Activated CD4-positive, alpha-beta T cell treated with anti-CD3 and anti-CD28 coated beads for 36 hours (primary cell): ENCODE measurements at regions not wholly inside any gene's neighbourhood (a gene's known extent, or its start where the extent isn't known, plus 50 kb on each side); places are given as distances from the start of the nearest gene placed in this dataset.

Source experiments
- ATAC-seq: fragments of 200-7000 bp; cut with Tn5 transposase; one replicate; pipeline ENCODE4 v1.10.0; 2021; ENCODE audit warnings: mild to moderate bottlenecking, moderate library complexity
- CTCF ChIA-PET: fragments of 350-600 bp; sonication (Branson Sonifier 250); formaldehyde crosslinking; loops from one replicate; lab custom pipeline; 2021; ENCODE audit warnings: antibody characterized with exemption; lab: Charles Lee
- POLR2A ChIA-PET: fragments of 350-600 bp; sonication (Branson Sonifier 250); formaldehyde crosslinking; loops from one replicate; lab custom pipeline; 2021; ENCODE audit warnings: antibody characterized with exemption, inconsistent platforms; lab: Charles Lee
- DNase-seq: peaks from one replicate; pipeline ENCODE4 v3.0.0-alpha.2; 2020
- H3K27ac Mint-ChIP-seq: one replicate; pipeline ENCODE4 v1.8.0; 2021; ENCODE audit warnings: mixed read lengths
- H3K27me3 Mint-ChIP-seq: one replicate; pipeline ENCODE4 v1.8.0; 2021; ENCODE audit warnings: mixed read lengths
- H3K36me3 Mint-ChIP-seq: one replicate; pipeline ENCODE4 v1.8.0; 2021; ENCODE audit warnings: low read depth, mixed read lengths
- H3K4me1 Mint-ChIP-seq: one replicate; pipeline ENCODE4 v1.8.0; 2021; ENCODE audit warnings: mixed read lengths
- H3K4me3 Mint-ChIP-seq: one replicate; pipeline ENCODE4 v1.8.0; 2021; ENCODE audit warnings: mild to moderate bottlenecking, moderate library complexity, mixed read lengths
- H3K9me3 Mint-ChIP-seq: one replicate; pipeline ENCODE4 v1.8.0; 2021; ENCODE audit warnings: low read depth, mixed read lengths
- intact Hi-C, 2 experiments: fragments of 100-400 bp; cut with DNase I in 1 of 2; cut with micrococcal nuclease in 1 of 2; formaldehyde crosslinking; loops; one replicate each; pipeline versions ENCODE4 v1.14.2 to v1.15.1; 2022 to 2024; cut with DNase I, micrococcal nuclease

DNA sequence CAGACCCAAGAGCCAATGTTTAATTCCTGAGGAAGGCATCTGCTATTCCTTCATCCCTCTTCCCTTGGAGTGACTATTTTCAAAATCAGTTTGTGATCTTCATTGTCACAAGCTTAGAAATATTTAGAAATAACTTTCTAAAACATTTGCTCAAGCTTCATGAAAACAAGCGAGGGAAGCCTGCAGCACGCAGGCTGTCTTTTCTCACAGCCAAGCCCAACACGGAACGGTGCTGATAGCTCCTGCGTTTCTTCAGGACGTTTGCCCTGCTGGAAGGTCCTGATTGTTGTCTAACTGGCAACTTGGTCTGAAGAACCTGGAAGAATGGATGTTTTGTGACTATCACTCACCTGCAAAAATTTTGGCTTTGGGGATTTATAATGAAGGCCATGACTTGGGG is 152.5 kb downstream of the FGF9 start:
- no peak overlapping the region for H3K27ac Mint-ChIP-seq
- ChIA-PET CTCF (interaction anchor here (0.8 kb wide), 1 partner anchor 31 kb away, joined by 5 read pairs; no protein-coding TSS in a partner anchor), POLR2A (no interaction called here)
- H3K4me3 Mint-ChIP-seq = no peak overlapping the region
- intact Hi-C loops = no loop called here
- no peaks in the 10 kb centered on the region for H3K4me1 Mint-ChIP-seq
- ATAC-seq = no peak
- no peaks in the 10 kb centered on the region for H3K36me3 Mint-ChIP-seq
- no peaks in the 10 kb centered on the region for H3K27me3 Mint-ChIP-seq
- no peak for DNase-seq
- no peaks in the 10 kb centered on the region for H3K9me3 Mint-ChIP-seq

DNA sequence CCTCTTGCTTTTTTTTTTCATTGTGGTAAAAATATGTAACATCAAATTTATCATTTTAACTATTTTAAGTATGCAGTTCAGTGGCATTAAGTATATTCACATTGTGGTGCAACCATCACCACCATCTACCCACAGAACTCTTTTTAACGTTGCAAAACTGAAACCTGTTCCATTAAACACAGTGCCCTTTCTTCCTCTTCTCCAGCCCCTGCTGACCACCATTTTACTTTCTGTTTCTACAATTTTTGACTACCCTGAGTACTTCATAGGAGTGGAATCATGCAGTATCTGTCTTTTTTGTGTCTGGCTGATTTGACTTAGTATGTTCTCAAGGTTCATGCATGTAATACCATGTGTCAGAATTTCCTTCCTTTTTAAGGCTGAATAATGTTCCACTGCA is 153.1 kb downstream of the FGF9 start:
- Mint-ChIP-seq H3K4me1 (no peaks in the 10 kb centered on the region), H3K4me3 (no peak overlapping the region), H3K36me3 (no peaks in the 10 kb centered on the region), H3K27me3 (no peaks in the 10 kb centered on the region), H3K27ac (no peak overlapping the region), H3K9me3 (no peaks in the 10 kb centered on the region)
- CTCF ChIA-PET = no interaction called here
- POLR2A ChIA-PET = no interaction called here
- intact Hi-C loops = no loop called here
- no peak for ATAC-seq
- DNase-seq = no peak

DNA sequence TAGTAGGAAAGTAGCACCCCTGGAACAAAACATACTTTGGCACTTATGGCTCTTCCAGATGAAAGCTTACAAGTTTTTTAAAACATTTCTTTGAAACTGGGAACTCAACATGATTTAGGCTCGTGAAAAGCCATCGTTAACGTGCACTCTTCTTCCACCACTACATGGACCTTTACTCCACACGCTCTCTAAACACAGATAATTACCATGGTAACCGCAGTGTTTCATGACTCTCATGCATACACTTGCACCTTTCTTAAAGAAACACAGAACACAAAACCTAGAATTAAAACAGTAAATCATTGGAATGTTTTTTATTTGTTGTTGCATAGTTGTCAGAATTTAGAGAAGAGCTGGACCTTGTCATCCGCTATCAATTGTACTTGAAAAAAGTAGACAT is 154.3 kb downstream of the FGF9 start:
- ChIA-PET POLR2A (no interaction called here), CTCF (no interaction called here)
- H3K27ac Mint-ChIP-seq = no peak overlapping the region
- H3K27me3 Mint-ChIP-seq = peaks cover 2% of the 10 kb centered on the region
- no peaks in the 10 kb centered on the region for H3K36me3 Mint-ChIP-seq
- H3K4me1 Mint-ChIP-seq = no peaks in the 10 kb centered on the region
- intact Hi-C loops = no loop called here
- DNase-seq = no peak
- H3K9me3 Mint-ChIP-seq = no peaks in the 10 kb centered on the region
- H3K4me3 Mint-ChIP-seq = no peak overlapping the region
- no peak for ATAC-seq

DNA sequence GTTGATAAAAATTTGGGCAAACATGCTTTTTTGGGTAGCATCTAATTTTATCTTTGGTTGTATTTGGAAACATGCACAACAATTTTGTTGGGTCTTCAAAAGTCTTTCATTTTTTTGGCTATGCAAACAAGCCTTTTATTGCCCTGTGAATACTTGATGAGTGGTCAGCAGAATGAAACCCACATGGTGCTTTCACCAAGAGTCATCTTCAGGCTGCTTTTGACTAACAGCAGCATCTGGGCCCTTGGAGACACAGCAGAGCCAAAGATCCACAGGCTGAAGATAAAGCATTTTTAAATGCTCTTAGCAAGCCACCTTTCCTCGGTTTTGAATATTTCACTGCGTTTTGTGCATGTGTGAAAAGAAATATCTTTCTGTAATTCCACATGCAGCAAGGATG is 154.9 kb downstream of the FGF9 start:
- CTCF ChIA-PET = no interaction called here
- Mint-ChIP-seq H3K9me3 (no peaks in the 10 kb centered on the region), H3K27me3 (peaks cover 2% of the 10 kb centered on the region), H3K36me3 (no peaks in the 10 kb centered on the region), H3K4me1 (no peaks in the 10 kb centered on the region), H3K4me3 (no peak overlapping the region), H3K27ac (no peak overlapping the region)
- POLR2A ChIA-PET = no interaction called here
- intact Hi-C loops = no loop called here
- no peak for ATAC-seq
- no peak for DNase-seq

DNA sequence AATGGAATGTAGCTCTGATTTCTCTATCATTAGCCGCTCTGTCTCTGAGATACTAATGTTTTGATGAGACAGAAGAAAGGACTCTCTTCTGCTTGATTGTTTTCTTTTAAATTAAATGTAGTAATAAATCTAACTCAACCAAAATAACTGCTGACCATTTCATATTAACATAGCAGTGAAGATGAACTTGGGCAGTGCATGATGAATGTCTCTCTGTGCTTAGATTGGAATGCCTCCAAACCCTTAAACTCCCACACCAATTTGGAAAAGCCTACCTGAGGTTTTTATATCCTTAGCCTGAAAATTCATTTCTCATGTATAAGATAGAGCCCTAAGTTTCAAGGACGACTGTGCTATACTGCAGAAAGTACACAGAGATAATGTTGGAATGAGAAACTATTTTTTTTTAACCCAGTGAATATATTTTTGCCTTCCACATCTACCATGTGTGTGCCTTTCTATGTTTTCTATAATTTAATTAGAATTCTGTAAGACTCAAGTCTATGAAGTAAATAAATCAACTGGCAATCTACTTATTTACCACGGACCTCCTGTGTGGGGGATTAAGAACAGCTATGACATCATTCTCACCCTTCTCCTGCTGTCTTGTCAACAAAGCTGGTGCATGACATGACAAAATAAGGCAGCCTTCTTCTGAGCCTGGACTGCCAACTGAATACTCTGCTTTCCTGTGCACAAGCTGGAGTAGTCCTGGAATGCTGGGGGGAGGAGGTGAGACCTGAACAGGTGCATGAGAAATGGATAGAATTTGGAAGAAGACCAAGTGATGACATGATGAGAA is 155.5 kb downstream of the FGF9 start:
- intact Hi-C loops = no loop called here
- ChIA-PET CTCF (no interaction called here), POLR2A (no interaction called here)
- peaks cover 2% of the 10 kb centered on the region for H3K27me3 Mint-ChIP-seq
- DNase-seq = no peak
- H3K27ac Mint-ChIP-seq = no peak overlapping the region
- no peaks in the 10 kb centered on the region for H3K9me3 Mint-ChIP-seq
- no peak overlapping the region for H3K4me3 Mint-ChIP-seq
- H3K36me3 Mint-ChIP-seq = no peaks in the 10 kb centered on the region
- no peak for ATAC-seq
- H3K4me1 Mint-ChIP-seq = no peaks in the 10 kb centered on the region

DNA sequence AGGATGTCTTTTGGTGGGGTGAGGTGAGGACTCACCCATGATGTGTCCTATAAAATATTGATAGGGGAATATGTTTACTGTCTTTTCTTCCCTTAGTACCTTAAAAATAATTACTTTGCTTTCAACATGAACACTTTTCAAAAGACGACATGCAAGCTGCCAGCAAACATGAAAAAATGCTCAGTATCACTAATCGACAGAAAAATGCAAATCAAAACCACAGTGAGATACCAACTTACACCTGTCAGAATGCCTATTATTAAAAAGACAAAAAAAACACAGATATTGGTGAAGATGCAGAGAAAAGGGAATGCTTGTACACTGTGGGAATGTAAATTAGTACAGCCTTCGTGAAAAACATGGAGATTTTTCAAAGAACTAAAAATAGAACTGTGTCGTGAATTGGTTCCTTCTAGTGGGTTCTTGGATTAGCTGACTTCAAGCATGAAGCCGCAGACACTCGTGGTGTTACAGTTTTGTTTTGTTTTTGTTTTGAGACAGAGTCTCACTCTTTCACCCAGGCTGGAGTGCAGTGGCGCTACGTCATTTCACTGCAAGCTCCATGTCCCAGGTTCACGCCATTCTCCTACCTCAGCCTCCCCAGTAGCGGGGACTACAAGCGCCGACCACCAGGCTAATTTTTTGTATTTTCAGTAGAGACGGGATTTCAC is 160.9 kb downstream of the FGF9 start:
- intact Hi-C loops = no loop called here
- ChIA-PET CTCF (no interaction called here), POLR2A (no interaction called here)
- H3K36me3 Mint-ChIP-seq = no peaks in the 10 kb centered on the region
- H3K4me1 Mint-ChIP-seq = no peaks in the 10 kb centered on the region
- peaks cover 2% of the 10 kb centered on the region for H3K27me3 Mint-ChIP-seq
- no peak overlapping the region for H3K4me3 Mint-ChIP-seq
- no peak for ATAC-seq
- H3K27ac Mint-ChIP-seq = no peak overlapping the region
- no peaks in the 10 kb centered on the region for H3K9me3 Mint-ChIP-seq
- DNase-seq = no peak

DNA sequence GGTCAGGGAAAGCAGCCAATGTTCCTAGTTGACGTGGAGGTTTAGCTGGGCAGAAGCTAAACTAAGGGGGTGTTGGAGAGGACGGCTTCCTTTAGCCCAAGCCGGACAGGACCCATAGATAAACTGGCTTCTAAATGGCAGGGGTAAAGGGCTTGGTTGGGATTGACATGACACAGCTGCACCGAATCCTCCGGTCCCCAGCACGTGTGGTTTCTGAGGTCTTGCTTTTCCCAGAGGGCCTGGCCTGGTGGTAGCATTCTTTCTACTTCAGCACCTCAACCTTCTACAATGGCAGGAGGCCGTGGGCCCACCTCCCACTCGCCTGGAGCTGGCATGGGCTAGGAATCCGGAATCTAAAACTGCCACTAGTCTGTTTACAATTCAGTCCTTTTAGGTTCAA is 163.0 kb downstream of the FGF9 start:
- intact Hi-C loops = no loop called here
- ATAC-seq (no peak), DNase-seq (no peak)
- no peaks in the 10 kb centered on the region for H3K9me3 Mint-ChIP-seq
- no peak overlapping the region for H3K4me3 Mint-ChIP-seq
- H3K4me1 Mint-ChIP-seq = no peaks in the 10 kb centered on the region
- no peaks in the 10 kb centered on the region for H3K36me3 Mint-ChIP-seq
- H3K27me3 Mint-ChIP-seq = peaks cover 2% of the 10 kb centered on the region
- no peak overlapping the region for H3K27ac Mint-ChIP-seq
- CTCF ChIA-PET = no interaction called here
- POLR2A ChIA-PET = no interaction called here

DNA sequence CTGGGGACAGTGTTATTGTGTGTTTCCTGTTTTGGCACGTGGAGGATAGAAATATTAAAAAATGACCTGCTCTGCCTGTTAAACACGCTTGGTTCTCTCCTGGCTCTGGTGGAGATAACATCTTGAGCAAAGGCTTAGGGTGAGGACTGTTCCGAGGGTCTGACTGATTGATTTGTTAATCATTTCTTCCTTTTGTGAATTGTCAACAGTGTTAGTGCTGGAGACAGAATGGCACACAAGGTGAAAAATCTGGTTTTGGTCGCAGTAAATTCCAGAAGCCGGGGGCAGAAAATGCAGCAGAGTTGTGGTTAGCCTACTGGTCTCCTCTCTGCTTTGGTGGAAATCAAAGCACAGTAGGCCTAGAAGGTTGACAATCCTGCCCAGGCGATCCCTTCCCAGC is 163.6 kb downstream of the FGF9 start:
- POLR2A ChIA-PET = no interaction called here
- ATAC-seq (no peak), DNase-seq (no peak)
- Mint-ChIP-seq H3K27me3 (peaks cover under 1% of the 10 kb centered on the region), H3K27ac (no peak overlapping the region), H3K4me1 (no peaks in the 10 kb centered on the region), H3K9me3 (no peaks in the 10 kb centered on the region), H3K4me3 (no peak overlapping the region), H3K36me3 (no peaks in the 10 kb centered on the region)
- intact Hi-C loops = no loop called here
- CTCF ChIA-PET = interaction anchor here (0.6 kb wide), 1 partner anchor 659 kb away, joined by 4 read pairs; no protein-coding TSS in a partner anchor

DNA sequence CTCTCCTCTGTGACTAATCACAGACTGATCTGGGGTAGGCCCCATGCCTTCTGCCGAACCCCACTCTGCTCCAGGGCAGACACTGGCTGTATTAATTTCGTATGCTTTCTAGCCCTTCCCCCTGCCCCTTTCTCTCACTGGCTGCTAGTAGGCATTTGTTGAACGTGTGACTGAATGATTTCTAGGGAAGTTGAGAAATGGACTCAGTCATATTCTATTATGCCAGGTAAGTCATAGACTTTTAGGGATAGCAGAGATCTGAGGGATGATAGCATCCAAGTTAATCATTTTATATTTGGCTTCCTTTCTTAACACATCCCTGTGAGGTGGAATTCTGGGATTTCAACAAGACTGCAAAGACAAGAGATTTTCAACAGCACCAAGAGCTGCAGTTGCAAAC is 166.4 kb downstream of the FGF9 start:
- ChIA-PET POLR2A (no interaction called here), CTCF (no interaction called here)
- DNase-seq (no peak), ATAC-seq (no peak)
- Mint-ChIP-seq H3K27ac (no peak overlapping the region), H3K4me1 (no peaks in the 10 kb centered on the region), H3K9me3 (no peaks in the 10 kb centered on the region), H3K36me3 (no peaks in the 10 kb centered on the region), H3K27me3 (peaks cover 2% of the 10 kb centered on the region), H3K4me3 (no peak overlapping the region)
- intact Hi-C loops = no loop called here

DNA sequence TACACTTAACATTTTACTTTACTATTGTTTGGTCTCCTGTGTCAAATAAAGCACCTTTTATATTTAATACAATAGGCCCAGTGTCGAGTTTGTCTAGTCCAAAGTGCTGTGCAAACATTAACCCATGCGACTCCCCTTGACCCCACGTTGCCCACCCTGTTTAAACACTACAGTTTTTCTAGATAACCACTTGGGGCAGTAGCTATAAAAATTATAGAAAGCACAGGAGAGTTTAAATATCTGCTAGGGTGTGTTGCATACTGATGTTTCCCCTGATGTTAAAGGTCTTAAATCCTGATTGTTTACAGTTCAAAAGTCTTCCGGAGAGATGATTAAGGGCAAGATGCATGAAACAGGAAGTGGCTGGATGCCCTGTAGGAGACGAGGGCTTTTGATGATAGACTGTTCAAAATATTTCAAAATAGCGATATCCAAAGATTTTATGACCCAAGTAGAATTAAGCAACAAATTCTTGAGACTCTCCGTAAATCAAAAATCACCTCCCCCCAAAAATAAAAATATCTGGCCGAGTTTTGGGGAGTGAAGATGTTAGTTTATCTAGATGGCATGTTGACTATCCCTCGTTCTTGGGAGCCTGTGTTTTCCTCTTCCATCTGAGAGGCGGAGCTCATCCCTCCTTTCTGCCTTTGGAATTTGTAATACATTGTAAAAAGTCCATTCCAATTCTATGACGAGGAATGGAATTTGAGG is 167.1 kb downstream of the FGF9 start:
- DNase-seq (no peak), ATAC-seq (no peak)
- Mint-ChIP-seq H3K36me3 (no peaks in the 10 kb centered on the region), H3K27me3 (peaks cover 2% of the 10 kb centered on the region), H3K27ac (no peak overlapping the region), H3K4me1 (no peaks in the 10 kb centered on the region), H3K9me3 (no peaks in the 10 kb centered on the region), H3K4me3 (no peak overlapping the region)
- ChIA-PET CTCF (interaction anchor here (0.7 kb wide), 1 partner anchor 11 kb away, joined by 3 read pairs; no protein-coding TSS in a partner anchor), POLR2A (no interaction called here)
- intact Hi-C loops = no loop called here

DNA sequence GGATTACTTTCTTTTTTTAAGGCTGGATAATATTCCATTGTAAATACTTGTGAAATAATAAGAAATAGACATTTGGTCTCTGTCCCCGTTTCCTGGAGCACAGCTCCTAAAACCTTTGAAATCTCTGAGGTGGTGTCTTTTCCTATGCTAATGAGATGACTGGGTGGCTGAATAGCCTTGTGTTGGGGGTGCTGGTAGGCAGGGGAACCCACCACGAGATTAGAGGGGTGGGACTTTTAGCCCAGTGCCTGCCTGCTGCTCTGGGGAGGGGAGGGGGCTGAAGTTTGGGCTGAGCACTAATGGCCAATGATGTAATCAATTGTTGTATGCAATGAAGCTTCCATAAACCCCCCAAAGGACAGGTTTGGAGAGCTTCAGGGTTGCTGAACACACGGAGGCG is 175.7 kb downstream of the FGF9 start:
- no peak for DNase-seq
- POLR2A ChIA-PET = no interaction called here
- H3K9me3 Mint-ChIP-seq = no peaks in the 10 kb centered on the region
- no peaks in the 10 kb centered on the region for H3K36me3 Mint-ChIP-seq
- H3K4me1 Mint-ChIP-seq = no peaks in the 10 kb centered on the region
- H3K27ac Mint-ChIP-seq = no peak overlapping the region
- ATAC-seq = no peak
- intact Hi-C loops = no loop called here
- H3K27me3 Mint-ChIP-seq = peaks cover 9% of the 10 kb centered on the region
- no peak overlapping the region for H3K4me3 Mint-ChIP-seq
- CTCF ChIA-PET = no interaction called here
